B cell (primary cell): ENCODE measurements at regions not wholly inside any gene's neighbourhood (a gene's known extent, or its start where the extent isn't known, plus 50 kb on each side); places are given as distances from the start of the nearest gene placed in this dataset.

Experiments used
- EZH2 ChIP-seq: IDR thresholded peaks from 2 replicates; pipeline ENCODE4 v1.6.1; 2012; ENCODE audit warnings: borderline replicate concordance, low read depth, mild to moderate bottlenecking, moderate library complexity, low read length; ENCODE audit not compliant: insufficient read depth, poor library complexity, severe bottlenecking
- TF ChIP-seq, protein P1 (sequence below): fragments of 200-600 bp; IDR thresholded peaks from one replicate; pipeline ENCODE4 v1.8.0; 2022; ENCODE audit warnings: antibody characterized with exemption, mild to moderate bottlenecking

DNA sequence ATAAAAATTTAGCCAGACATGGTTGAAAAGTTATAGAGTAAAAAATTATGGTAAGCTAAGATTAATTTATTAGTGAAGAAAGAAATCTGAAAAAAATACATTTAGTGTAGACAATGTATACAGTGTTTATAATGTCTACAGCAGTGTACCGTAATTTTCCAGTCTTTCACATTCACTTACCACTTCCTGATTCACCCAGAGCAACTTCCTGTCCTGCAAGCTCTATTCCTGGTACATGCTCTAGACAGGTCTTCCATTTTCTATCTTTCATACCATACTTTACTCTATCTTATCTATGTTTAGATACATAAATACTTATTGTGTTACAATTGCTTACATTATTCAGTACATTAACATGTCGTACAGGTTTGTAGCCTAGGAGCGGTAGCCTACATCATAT is 1387.8 kb upstream of the ATXN8OS start:
- TF ChIP-seq, protein P1, sequence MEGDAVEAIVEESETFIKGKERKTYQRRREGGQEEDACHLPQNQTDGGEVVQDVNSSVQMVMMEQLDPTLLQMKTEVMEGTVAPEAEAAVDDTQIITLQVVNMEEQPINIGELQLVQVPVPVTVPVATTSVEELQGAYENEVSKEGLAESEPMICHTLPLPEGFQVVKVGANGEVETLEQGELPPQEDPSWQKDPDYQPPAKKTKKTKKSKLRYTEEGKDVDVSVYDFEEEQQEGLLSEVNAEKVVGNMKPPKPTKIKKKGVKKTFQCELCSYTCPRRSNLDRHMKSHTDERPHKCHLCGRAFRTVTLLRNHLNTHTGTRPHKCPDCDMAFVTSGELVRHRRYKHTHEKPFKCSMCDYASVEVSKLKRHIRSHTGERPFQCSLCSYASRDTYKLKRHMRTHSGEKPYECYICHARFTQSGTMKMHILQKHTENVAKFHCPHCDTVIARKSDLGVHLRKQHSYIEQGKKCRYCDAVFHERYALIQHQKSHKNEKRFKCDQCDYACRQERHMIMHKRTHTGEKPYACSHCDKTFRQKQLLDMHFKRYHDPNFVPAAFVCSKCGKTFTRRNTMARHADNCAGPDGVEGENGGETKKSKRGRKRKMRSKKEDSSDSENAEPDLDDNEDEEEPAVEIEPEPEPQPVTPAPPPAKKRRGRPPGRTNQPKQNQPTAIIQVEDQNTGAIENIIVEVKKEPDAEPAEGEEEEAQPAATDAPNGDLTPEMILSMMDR = no peak
- no peak for TF ChIP-seq EZH2
